NCI-H1048 (cell line): ENCODE measurements at regions not wholly inside any gene's neighbourhood (a gene's known extent, or its start where the extent isn't known, plus 50 kb on each side); places are given as distances from the start of the nearest gene placed in this dataset.

ENCODE experiments used
- DNase-seq: peaks from one replicate; lab custom pipeline; 2025; lab: John Stamatoyannopoulos, UW

- no peak for DNase-seq
Measured at GRCh38 chr6:14732844-14733757, 512.8 kb upstream of the JARID2 start.

DNA sequence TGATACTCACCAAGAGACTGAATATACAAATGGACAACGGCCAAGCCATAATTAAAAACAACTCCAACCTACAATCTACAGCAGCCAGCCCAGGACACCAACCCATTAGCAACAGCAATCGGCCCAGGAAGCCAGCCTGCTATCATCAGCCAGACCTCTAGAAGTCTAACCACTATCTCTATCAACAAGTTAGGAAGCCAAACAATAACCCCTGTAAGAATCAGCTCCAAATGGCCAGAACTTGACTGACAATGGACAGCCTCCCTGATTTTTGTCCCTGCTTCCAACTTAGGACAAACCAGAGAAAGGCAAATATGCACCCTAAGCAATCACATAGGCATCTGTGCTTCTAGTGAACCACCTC, 511.8 kb upstream of the JARID2 start:
- DNase-seq: no peak

GRCh38 chr6:14734416-14735340, 511.2 kb upstream of the JARID2 start:
- no peak for DNase-seq

GRCh38 chr6:14735956-14736486, 509.8 kb upstream of the JARID2 start:
- no peak for DNase-seq

GRCh38 chr6:14736554-14736953, 509.3 kb upstream of the JARID2 start:
- no peak for DNase-seq

- DNase-seq: no peak
Measured at GRCh38 chr6:14738497-14738896, 507.4 kb upstream of the JARID2 start.

- no peak for DNase-seq
Measured at GRCh38 chr6:14738933-14739332, 506.9 kb upstream of the JARID2 start.

- no peak for DNase-seq
Measured at GRCh38 chr6:14739827-14740226, 506.0 kb upstream of the JARID2 start.

DNA sequence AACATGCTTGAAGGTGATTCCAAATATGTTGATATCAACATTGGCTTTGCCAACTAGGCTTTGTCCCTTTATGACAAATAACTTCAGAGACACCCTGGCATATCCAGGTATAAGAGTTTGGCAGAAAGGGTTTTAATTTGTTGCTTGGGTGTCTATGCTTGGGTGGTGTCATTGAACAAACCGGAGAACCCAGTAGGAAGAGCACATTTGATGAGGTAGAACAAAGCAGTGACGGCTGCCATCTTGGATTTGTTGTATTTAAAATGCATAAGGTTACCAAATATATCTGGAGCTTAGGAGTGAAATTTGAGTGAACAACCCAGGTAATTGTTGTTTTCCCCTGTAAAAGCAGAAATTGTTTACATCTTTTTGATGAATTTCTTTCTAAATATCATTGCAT, 503.7 kb upstream of the JARID2 start:
- DNase-seq: no peak

- no peak for DNase-seq
Measured at GRCh38 chr6:14742680-14743079, 503.2 kb upstream of the JARID2 start.

GRCh38 chr6:14743144-14743473, 502.8 kb upstream of the JARID2 start:
- no peak for DNase-seq

DNA sequence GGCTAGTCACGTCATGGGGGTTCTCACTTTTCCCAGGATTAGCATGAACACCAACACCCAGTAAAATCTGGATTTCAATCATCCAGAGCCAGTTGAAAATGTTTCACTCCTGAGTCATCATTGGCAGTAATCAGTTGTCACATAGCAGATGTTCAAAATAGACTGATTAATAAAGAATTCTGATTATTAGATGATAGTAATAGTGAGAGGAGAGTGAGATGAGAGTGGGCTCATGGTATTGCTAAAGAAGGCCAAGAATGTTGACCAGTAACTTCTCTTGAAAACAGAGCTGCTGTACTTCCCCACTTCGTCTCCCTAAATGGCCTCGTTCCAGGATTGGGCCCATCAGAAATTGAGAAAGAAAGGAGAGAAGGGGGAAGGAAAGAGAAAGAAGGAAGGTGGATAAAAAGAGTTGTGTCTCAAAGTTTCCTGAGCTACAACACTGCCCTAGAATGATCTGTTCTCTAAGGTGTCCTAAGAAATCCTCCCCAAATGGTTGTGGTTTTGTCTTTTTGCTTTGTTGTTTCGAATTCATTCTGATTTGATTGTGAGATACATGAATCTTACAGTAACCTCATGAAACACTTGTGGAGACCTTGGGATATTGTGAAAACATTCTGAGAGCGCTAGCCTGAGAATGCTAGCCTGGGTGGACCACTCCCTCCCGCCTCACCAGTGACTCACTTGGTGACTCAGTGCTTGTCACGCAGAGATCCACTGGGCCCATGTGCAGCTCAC, 502.2 kb upstream of the JARID2 start:
- no peak for DNase-seq

DNA sequence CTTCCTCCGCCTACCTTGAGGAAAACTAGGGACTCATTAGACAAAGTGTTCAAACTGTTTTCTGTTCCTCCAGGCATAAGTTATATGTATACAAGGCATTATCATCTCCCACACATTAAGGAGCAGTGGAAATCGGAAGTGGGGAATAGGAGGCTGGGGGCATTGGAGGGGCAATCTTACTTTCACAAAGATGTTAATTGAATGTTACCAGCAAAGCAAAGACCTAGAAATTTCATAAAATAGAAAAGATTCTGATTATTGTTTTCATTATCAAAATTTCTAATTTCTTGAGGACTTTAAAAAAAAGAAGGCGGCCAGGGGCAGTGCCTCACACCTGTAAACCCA, 501.7 kb upstream of the JARID2 start:
- DNase-seq: no peak

DNA sequence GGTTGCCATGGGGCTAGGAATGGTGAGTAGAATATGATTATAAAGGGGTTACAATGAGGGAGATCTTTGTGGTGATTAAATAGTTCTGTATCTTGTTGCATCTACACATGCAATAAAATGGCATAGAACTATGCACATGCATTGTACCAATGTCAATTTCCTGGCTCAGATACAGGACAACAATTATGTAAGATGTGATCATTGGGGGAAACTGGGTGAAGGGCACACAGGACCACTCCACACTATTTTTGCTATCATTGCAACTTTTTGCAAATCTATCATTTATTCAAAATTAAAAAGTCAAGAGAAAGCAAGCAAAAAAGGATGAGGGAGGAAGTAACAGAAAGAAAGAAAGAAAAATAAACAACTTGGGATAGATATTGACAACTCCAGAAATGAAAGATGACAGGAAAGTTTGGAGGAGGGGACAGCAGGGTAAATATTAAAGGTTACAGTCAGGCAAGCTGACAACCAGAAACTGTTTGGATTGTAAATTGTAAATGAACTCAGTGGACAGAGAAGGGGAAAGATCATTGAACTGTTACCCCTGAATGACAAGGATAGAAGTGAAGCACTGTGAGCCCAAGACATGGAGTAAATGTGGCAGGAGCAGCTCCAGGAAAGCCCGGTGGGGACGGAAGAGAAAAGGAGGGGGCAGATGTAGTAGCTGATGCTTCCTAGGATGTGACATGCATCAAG, 499.6 kb upstream of the JARID2 start:
- DNase-seq: no peak

- no peak for DNase-seq
Measured at GRCh38 chr6:14747881-14748520, 497.9 kb upstream of the JARID2 start.

- no peak for DNase-seq
Measured at GRCh38 chr6:14748679-14749078, 497.2 kb upstream of the JARID2 start.

DNA sequence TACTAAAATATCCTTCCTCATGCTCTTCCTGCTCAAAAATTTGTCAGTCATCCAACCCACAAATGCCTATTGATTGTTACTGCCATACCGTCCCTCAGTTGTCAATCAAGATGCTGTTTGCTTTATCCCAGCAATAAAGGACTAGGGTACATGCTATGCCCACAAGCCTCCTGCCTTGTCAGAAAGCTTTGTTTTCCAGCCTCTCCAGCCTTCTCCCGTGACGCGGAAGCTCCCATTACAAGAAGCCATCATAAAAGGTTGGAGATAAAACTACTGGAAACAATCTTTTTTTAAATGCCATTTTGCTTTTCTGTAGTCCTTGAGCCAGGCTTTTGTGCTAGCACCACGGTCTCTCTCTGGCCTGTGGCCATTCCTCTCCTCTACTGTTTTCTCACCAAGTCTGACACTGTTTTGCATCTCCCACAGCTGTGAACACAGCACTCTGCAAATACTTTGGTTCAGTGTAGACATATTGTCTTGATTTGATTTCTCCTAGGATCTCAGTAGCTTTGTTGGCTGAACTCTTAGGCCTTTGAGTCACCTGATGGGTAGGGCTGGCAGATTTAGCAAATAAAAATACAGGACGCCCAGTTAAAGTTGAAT, 495.7 kb upstream of the JARID2 start:
- no peak for DNase-seq

GRCh38 chr6:14751645-14752175, 494.2 kb upstream of the JARID2 start:
- DNase-seq: no peak

DNA sequence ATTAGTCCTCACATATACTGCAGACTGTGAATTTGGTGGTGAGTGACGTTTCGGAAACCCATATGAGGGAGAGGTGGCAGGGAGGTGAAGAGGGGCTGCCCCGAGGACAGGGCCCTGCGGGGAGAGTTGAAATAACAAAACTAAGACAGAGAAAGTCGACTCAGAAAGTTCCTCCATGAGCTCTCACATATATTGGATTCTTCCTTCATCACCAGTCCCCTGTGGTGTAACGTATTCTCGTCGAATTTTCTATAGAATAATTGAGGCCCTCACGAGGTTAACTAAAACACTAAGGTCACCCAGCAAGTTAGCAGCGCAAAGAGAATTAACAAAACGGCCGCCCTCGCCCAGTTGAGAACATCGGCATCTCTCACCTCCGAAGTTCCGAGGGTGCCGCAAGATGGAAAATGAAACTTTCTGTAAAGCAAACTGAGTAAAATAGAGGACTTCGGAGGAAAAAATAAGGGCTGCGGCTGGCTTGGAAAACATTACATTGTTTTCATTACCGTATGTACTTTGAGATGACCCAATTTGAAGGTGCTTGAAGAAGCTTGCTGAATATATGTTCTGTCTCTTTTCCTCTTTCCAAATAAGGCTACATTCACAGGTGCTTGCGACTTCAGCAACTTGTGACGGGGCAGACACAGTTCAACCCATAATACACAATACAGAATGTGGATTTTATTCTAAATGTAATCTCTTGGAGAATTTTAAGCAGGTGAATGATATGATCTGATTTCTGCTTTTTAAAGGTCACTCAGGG, 490.9 kb upstream of the JARID2 start:
- no peak for DNase-seq

DNA sequence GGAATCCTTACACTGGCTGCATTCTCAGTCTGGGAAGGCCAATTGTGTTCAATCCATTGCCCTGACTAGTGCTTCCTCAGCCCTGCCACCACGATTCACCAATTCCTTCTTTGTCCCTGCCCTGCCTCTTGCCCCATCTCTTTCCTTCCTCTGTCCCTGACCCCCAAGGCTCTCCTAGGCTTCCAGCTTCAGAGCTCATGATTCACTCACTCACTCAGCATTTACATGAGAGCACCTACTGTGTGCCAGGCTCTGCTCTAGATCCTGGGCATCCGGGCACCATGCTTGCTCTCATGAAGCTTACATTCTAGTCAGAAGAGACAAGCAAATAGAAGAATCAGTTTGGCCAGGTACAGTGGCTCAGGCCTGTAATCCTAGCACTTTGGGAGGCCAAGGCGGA, 489.5 kb upstream of the JARID2 start:
- no peak for DNase-seq
